Pancreas (tissue), 10 donors: ENCODE measurements at regions not wholly inside any gene's neighbourhood (a gene's known extent, or its start where the extent isn't known, plus 50 kb on each side); places are given as distances from the start of the nearest gene placed in this dataset.

Experiments used
- ATAC-seq, 4 donors: fragments of 200-7000 bp; cut with Tn5 transposase; one replicate each; pipeline versions ENCODE4 v1.8.0 to v1.9.1; 2020; ENCODE audit warnings: mild to moderate bottlenecking in 4 of 4, moderate library complexity in 4 of 4
- DNase-seq, 6 donors: peaks; one replicate each; pipeline ENCODE4 v3.0.0-alpha.2; 2020
- FAIRE-seq: peaks from 2 replicates; lab custom pipeline; 2012; peaks lifted over from hg19 to GRCh38; lab: Jason Lieb, UNC
- H3K27ac ChIP-seq, 4 donors: fragments of 200-600 bp; sonication (generic); 1 replicate in 3 of 4; 2 replicates in 1 of 4; pipeline versions ENCODE4 v1.5.0 to v1.8.0; 2020
- H3K27me3 ChIP-seq, 4 donors: fragments of 200-600 bp; one replicate each; pipeline ENCODE4 v1.8.0; 2021
- H3K36me3 ChIP-seq, 3 donors: fragments of 200-600 bp; sonication (generic) in 1 of 3; one replicate each; pipeline versions ENCODE4 v1.5.0 to v1.8.0; 2020 to 2021
- H3K4me1 ChIP-seq, 3 donors: fragments of 200-600 bp; one replicate each; pipeline ENCODE4 v1.8.0; 2021
- H3K4me3 ChIP-seq, 4 donors: fragments of 200-600 bp; sonication (generic) in 2 of 4; one replicate each; pipeline versions ENCODE4 v1.5.0 to v1.8.0; 2020 to 2021
- H3K9me3 ChIP-seq, 4 donors: fragments of 200-600 bp; one replicate each; pipeline ENCODE4 v1.8.0; 2021
- WGBS, 2 donors: extraction: QIAGEN DNeasy Blood & Tissue Kit; methylation state at CpG; one replicate each; pipeline ENCODE4 v1.1.7; 2013; 5-methylcytosine and 5-hydroxymethylcytosine counted together
- intact Hi-C, 3 donors: fragments of 100-400 bp; cut with DNase I; formaldehyde crosslinking; loops; one replicate each; pipeline versions ENCODE4 v1.11.1 to v1.14.2; 2022
- TF ChIP-seq, protein P1 (sequence below), 4 donors: fragments of 200-600 bp; sonication (generic) in 3 of 4; IDR thresholded peaks; one replicate each; pipeline versions ENCODE4 v1.5.0 to v1.8.0; 2021; ENCODE audit warnings: antibody characterized with exemption in 4 of 4
- donor health status: healthy with polysubstance abuse.
- donor health status: DM: no; HTN: no; CAD: no; lungs with moderate emphysema.
- donor health status: DM: no; HTN: no; CAD: no.
- donor health status: control.
- donor health status: control.
- donor health status: Bipolar disorder and iron deficiency.
- donor health status: DM: yes; HTN: yes; CAD: no.
- donor health status: DM: no; HTN: no; CAD: no.
- donor health status: DM: no; HTN: no; CAD: no.
- donor health status: DM: yes; HTN: yes; CAD: no.

DNA sequence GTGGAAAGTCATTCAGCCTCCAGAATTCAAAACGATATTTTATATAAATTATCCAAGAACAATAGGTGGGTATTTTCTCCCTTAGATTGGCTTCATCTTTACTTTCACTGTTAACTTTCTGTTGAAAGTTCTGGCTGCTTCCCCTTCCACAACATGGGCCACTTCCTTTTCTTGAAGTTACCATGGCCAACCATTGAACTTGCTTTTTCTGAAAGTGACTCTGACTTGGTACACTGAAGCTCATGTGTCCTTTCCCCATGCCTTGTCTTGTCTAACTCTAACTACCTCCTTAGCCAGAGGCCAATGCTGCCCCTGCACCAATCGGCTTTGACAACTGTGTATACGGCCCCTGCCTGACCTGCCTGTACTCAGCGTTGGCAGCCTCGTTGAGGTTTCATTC lies 225.2 kb downstream of the FAT3 start:
- H3K4me1 ChIP-seq = no peaks in the 10 kb centered on the region
- DNase-seq (no peak), ATAC-seq (no peak), FAIRE-seq (no peak)
- H3K36me3 ChIP-seq = no peaks in the 10 kb centered on the region
- H3K27ac ChIP-seq = no peak overlapping the region
- no peaks in the 10 kb centered on the region for H3K27me3 ChIP-seq
- TF ChIP-seq, protein P1, sequence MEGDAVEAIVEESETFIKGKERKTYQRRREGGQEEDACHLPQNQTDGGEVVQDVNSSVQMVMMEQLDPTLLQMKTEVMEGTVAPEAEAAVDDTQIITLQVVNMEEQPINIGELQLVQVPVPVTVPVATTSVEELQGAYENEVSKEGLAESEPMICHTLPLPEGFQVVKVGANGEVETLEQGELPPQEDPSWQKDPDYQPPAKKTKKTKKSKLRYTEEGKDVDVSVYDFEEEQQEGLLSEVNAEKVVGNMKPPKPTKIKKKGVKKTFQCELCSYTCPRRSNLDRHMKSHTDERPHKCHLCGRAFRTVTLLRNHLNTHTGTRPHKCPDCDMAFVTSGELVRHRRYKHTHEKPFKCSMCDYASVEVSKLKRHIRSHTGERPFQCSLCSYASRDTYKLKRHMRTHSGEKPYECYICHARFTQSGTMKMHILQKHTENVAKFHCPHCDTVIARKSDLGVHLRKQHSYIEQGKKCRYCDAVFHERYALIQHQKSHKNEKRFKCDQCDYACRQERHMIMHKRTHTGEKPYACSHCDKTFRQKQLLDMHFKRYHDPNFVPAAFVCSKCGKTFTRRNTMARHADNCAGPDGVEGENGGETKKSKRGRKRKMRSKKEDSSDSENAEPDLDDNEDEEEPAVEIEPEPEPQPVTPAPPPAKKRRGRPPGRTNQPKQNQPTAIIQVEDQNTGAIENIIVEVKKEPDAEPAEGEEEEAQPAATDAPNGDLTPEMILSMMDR (IDR thresholded peaks at IDR 0.05) = no peak
- no peaks in the 10 kb centered on the region for H3K9me3 ChIP-seq
- no peak overlapping the region for H3K4me3 ChIP-seq
- 76 to 91% methylated on average over 5 of the region's 5 CpGs for WGBS, 2 donors
- intact Hi-C loops = no loop called here

DNA sequence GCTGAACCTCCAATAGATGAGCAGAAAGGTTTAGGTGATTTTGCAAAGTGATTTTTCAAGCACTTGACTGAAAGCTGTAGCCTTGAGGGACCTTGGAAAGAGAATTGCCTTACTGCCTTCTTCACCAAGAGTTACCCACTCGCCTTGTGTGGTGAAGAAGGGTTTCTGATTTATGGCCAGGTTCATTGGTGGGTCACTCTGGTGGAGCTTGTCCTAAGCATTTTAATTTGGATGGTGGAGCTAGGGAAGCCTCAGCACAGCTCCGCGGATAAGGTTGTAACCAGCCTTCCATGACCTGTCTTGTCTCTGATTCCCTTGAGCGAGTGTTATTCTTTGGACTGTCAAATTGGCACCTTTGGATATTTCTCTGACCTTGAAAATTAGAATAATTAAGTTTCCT lies 226.4 kb downstream of the FAT3 start:
- H3K9me3 ChIP-seq = no peaks in the 10 kb centered on the region
- intact Hi-C loops = no loop called here
- WGBS, 2 donors = 88 to 95% methylated on average over 4 of the region's 4 CpGs
- H3K4me3 ChIP-seq = no peak overlapping the region
- H3K36me3 ChIP-seq = no peaks in the 10 kb centered on the region
- no peak overlapping the region for H3K27ac ChIP-seq
- no peaks in the 10 kb centered on the region for H3K4me1 ChIP-seq
- TF ChIP-seq, protein P1 (IDR thresholded peaks at IDR 0.05) = no peak
- ATAC-seq (no peak), FAIRE-seq (no peak), DNase-seq (no peak)
- H3K27me3 ChIP-seq = no peaks in the 10 kb centered on the region

DNA sequence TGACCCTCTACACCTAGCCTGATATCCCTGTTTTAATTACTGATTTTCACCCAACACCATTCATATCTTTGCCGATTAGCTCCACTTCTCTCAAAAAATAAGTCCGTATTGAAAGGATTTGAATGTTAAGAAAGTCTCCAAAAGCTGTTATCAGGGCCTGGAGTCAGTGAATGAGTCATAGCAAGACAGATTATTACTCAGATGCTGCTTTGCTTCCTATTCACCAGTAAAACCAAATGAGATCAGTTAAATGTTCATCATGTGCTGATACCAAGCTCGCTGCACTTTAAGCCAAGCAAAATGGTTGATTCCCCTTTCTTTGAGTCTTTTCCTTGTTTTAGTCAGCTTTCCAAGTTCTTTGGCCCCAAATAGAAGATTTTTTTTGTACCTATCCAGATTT lies 228.4 kb downstream of the FAT3 start:
- ATAC-seq (no peak), DNase-seq (no peak), FAIRE-seq (no peak)
- H3K27ac ChIP-seq = no peak overlapping the region
- H3K27me3 ChIP-seq = no peaks in the 10 kb centered on the region
- intact Hi-C loops = no loop called here
- no peaks in the 10 kb centered on the region for H3K9me3 ChIP-seq
- H3K4me3 ChIP-seq = no peak overlapping the region
- TF ChIP-seq, protein P1 (IDR thresholded peaks at IDR 0.05) = no peak
- H3K4me1 ChIP-seq = no peaks in the 10 kb centered on the region
- H3K36me3 ChIP-seq = no peaks in the 10 kb centered on the region
- 86 to 90% methylated on average over 3 of the region's 3 CpGs for WGBS, 2 donors

DNA sequence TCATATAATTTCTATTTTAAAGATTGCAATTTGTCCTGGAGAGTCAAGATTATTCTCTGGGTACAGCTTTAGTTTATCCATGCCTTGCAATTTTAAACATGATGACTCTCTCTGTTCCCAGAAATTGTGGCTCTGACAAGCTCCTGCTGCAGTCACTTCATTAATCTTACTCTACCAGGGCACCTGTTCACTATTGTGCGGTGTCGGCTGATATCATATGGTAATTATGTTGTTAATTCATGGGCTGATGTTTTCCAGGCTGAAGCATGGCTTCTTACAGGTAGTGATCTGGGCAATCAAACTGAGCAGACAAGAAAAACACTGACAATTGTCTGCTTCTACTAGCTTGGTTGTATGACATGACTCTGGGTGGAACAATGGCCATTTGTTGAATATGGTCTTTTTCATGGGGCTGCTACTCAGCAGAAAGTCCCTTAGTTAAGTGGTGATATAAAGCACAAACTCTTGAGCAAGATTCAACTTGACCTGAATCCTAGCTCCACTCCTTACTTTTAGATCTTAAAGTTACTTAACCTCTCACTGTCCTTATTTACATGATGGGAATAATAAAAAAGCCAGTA lies 230.7 kb downstream of the FAT3 start:
- 74 to 85% methylated on average over 2 of the region's 2 CpGs for WGBS, 2 donors
- no peak overlapping the region for H3K27ac ChIP-seq
- H3K27me3 ChIP-seq = no peaks in the 10 kb centered on the region
- no peaks in the 10 kb centered on the region for H3K9me3 ChIP-seq
- DNase-seq (no peak), ATAC-seq (no peak), FAIRE-seq (no peak)
- TF ChIP-seq, protein P1 (IDR thresholded peaks at IDR 0.05) = no peak
- H3K36me3 ChIP-seq = no peaks in the 10 kb centered on the region
- H3K4me1 ChIP-seq = no peaks in the 10 kb centered on the region
- H3K4me3 ChIP-seq = no peak overlapping the region
- intact Hi-C loops = no loop called here

DNA sequence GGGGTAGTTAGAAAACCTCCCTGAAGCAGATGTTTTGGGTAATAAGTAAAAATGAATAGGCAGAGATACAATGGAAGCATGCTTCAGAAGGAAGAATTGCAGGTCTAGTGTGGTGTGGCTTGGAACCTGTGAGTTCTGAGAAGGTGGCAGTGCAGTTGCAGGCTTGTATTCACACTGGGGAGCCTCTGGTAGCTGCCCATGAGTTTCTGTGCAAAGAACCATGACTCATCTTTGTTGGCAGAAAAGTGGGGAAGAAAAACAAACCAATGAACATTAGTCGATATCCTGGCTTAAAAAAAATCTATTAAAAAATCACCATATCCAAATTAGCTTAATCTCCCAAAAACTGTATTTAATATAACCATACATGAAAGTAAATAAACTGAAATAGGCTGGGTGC lies 232.6 kb downstream of the FAT3 start:
- H3K9me3 ChIP-seq = no peaks in the 10 kb centered on the region
- no peak overlapping the region for H3K27ac ChIP-seq
- intact Hi-C loops = no loop called here
- H3K4me3 ChIP-seq = no peak overlapping the region
- no peak for ATAC-seq
- TF ChIP-seq, protein P1 (IDR thresholded peaks at IDR 0.05) = no peak
- FAIRE-seq = no peak
- no peaks in the 10 kb centered on the region for H3K36me3 ChIP-seq
- 53 to 58% methylated on average over 1 of the region's 1 CpG for WGBS, 2 donors
- H3K27me3 ChIP-seq = no peaks in the 10 kb centered on the region
- H3K4me1 ChIP-seq = no peaks in the 10 kb centered on the region
- DNase-seq = no peak
